SK-N-SH treated with all-trans-retinoic acid at 6 μM for 48 hours (cell line): ENCODE measurements at regions not wholly inside any gene's neighbourhood (a gene's known extent, or its start where the extent isn't known, plus 50 kb on each side); places are given as distances from the start of the nearest gene placed in this dataset.

Source experiments
- ATAC-seq: fragments of 200-7000 bp; cut with Tn5 transposase; 3 replicates; pipeline ENCODE4 v1.9.1; 2020; ENCODE audit warnings: mild to moderate bottlenecking, moderate library complexity
- BACH2 ChIP-seq: fragments of 250-450 bp; sonication (Bioruptor Pico); IDR thresholded peaks from 2 replicates; pipeline ENCODE4 v1.9.0; 2021; ENCODE audit warnings: mild to moderate bottlenecking, borderline replicate concordance
- CREB5 ChIP-seq: fragments of 250-450 bp; sonication (Bioruptor Pico); IDR thresholded peaks from 2 replicates; pipeline ENCODE4 v1.5.1; 2020; ENCODE audit warnings: low read depth, mild to moderate bottlenecking, moderate library complexity
- CSDC2 ChIP-seq: fragments of 250-450 bp; sonication (Bioruptor Pico); IDR thresholded peaks from 2 replicates; pipeline ENCODE4 v1.5.0; 2020; ENCODE audit warnings: mild to moderate bottlenecking, moderate library complexity
- CSRNP3 ChIP-seq: fragments of 250-450 bp; sonication (Bioruptor Pico); IDR thresholded peaks from 2 replicates; pipeline ENCODE4 v1.5.1; 2021; ENCODE audit warnings: mild to moderate bottlenecking, moderate library complexity
- ESRRG ChIP-seq: fragments of 250-450 bp; sonication (Bioruptor Pico); IDR thresholded peaks from 2 replicates; pipeline ENCODE4 v1.6.1; 2021; ENCODE audit warnings: mild to moderate bottlenecking
- GLIS3 ChIP-seq: fragments of 250-450 bp; sonication (Bioruptor Pico); IDR thresholded peaks from 2 replicates; pipeline ENCODE4 v1.5.0; 2020; ENCODE audit warnings: mild to moderate bottlenecking, moderate library complexity
- ISL1 ChIP-seq: fragments of 250-450 bp; sonication (Bioruptor Pico); IDR thresholded peaks from 2 replicates; pipeline ENCODE4 v2.1.2; 2022; ENCODE audit warnings: mild to moderate bottlenecking, moderate library complexity
- OSR1 ChIP-seq: fragments of 250-450 bp; sonication (Bioruptor Pico); IDR thresholded peaks from 2 replicates; pipeline ENCODE4 v1.8.0; 2022; ENCODE audit warnings: moderate library complexity, mild to moderate bottlenecking, inconsistent platforms
- PATZ1 ChIP-seq: fragments of 250-450 bp; sonication (Bioruptor Pico); IDR thresholded peaks from 2 replicates; pipeline ENCODE4 v1.8.0; 2020; ENCODE audit warnings: mild to moderate bottlenecking, moderate library complexity, borderline replicate concordance
- POU6F1 ChIP-seq: fragments of 250-450 bp; sonication (Bioruptor Pico); IDR thresholded peaks from 2 replicates; pipeline ENCODE4 v1.8.0; 2021; ENCODE audit warnings: low read depth, mild to moderate bottlenecking, moderate library complexity, borderline replicate concordance
- PPARA ChIP-seq: fragments of 250-450 bp; sonication (Bioruptor Pico); IDR thresholded peaks from 2 replicates; pipeline ENCODE4 v1.5.0; 2020; ENCODE audit warnings: mild to moderate bottlenecking, borderline replicate concordance
- RARB ChIP-seq: fragments of 250-450 bp; sonication (Bioruptor Pico); IDR thresholded peaks from 2 replicates; pipeline ENCODE4 v1.8.0; 2021; ENCODE audit warnings: mild to moderate bottlenecking, moderate library complexity
- TCF4 ChIP-seq: fragments of 250-450 bp; sonication (Bioruptor Pico); IDR thresholded peaks from 2 replicates; pipeline ENCODE4 v1.8.0; 2021; ENCODE audit warnings: mild to moderate bottlenecking, moderate library complexity, borderline replicate concordance
- TOX ChIP-seq: fragments of 250-450 bp; sonication (Bioruptor Pico); IDR thresholded peaks from 2 replicates; pipeline ENCODE4 v1.8.0; 2021; ENCODE audit warnings: mild to moderate bottlenecking, moderate library complexity, borderline replicate concordance
- TSHZ2 ChIP-seq: fragments of 250-450 bp; sonication (Bioruptor Pico); IDR thresholded peaks from 2 replicates; pipeline ENCODE4 v1.5.0; 2020; ENCODE audit warnings: mild to moderate bottlenecking, moderate library complexity
- ZC3H10 ChIP-seq: fragments of 250-450 bp; sonication (Bioruptor Pico); IDR thresholded peaks from 2 replicates; pipeline ENCODE4 v1.5.1; 2021; ENCODE audit warnings: mild to moderate bottlenecking, moderate library complexity
- ZFP3 ChIP-seq: fragments of 250-450 bp; sonication (Bioruptor Pico); IDR thresholded peaks from 2 replicates; pipeline ENCODE4 v1.5.0; 2020; ENCODE audit warnings: mild to moderate bottlenecking, moderate library complexity
- ZNF565 ChIP-seq: fragments of 450-650 bp; formaldehyde crosslinking; conservative IDR thresholded peaks from 2 replicates; pipeline ENCODE4 v1.5.0; 2020; ENCODE audit warnings: low read depth, mild to moderate bottlenecking, moderate library complexity
- ZNF70 ChIP-seq: fragments of 450-650 bp; formaldehyde crosslinking; IDR thresholded peaks from 2 replicates; pipeline ENCODE4 v1.5.0; 2020; ENCODE audit warnings: mild to moderate bottlenecking, moderate library complexity
- ZNF8 ChIP-seq: fragments of 450-650 bp; formaldehyde crosslinking; IDR thresholded peaks from 2 replicates; pipeline ENCODE4 v1.5.0; 2020; ENCODE audit warnings: mild to moderate bottlenecking, moderate library complexity

- ATAC-seq = no peak
- no peak for TF ChIP-seq BACH2 (CRISPR knock-in tag)
- no peak for TF ChIP-seq ZNF70 (CRISPR knock-in tag)
- TF ChIP-seq ZNF565 = no peak
- no peak for TF ChIP-seq RARB (CRISPR knock-in tag)
- TF ChIP-seq TCF4 (CRISPR knock-in tag) = no peak
- no peak for TF ChIP-seq CSDC2 (CRISPR knock-in tag)
- TF ChIP-seq ZFP3 (CRISPR knock-in tag) = no peak
- no peak for TF ChIP-seq TSHZ2 (CRISPR knock-in tag)
- no peak for TF ChIP-seq TOX (CRISPR knock-in tag)
- TF ChIP-seq CREB5 = no peak
- TF ChIP-seq ISL1 = no peak
These were observed 213.2 kb upstream of the LRFN5 start for GRCh38 chr14:41393512-41393911.

- no peak for ATAC-seq
- TF ChIP-seq PPARA = no peak
- no peak for TF ChIP-seq TSHZ2 (CRISPR knock-in tag)
- TF ChIP-seq BACH2 (CRISPR knock-in tag) = no peak
- no peak for TF ChIP-seq POU6F1 (CRISPR knock-in tag)
- no peak for TF ChIP-seq ZNF8 (CRISPR knock-in tag)
- TF ChIP-seq ZC3H10 = no peak
- no peak for TF ChIP-seq CSRNP3 (CRISPR knock-in tag)
- TF ChIP-seq PATZ1 (CRISPR knock-in tag) = no peak
These were observed 214.4 kb upstream of the LRFN5 start for GRCh38 chr14:41392226-41392625.

- no peak for ATAC-seq
- TF ChIP-seq CREB5 (no peak), ZNF8 (CRISPR knock-in tag) (no peak), POU6F1 (CRISPR knock-in tag) (no peak), RARB (CRISPR knock-in tag) (no peak), PPARA (no peak), ESRRG (CRISPR knock-in tag) (no peak), GLIS3 (no peak), OSR1 (CRISPR knock-in tag) (no peak), CSDC2 (CRISPR knock-in tag) (no peak), ISL1 (no peak)
These were observed 217.3 kb upstream of the LRFN5 start for GRCh38 chr14:41389355-41389754.
